PC-9 (cell line): ENCODE measurements at regions not wholly inside any gene's neighbourhood (a gene's known extent, or its start where the extent isn't known, plus 50 kb on each side); places are given as distances from the start of the nearest gene placed in this dataset.

Experiments used
- EZH2 ChIP-seq: fragments of 200-600 bp; sonication (generic); IDR thresholded peaks from 2 replicates; pipeline ENCODE4 v1.8.0; 2017; ENCODE audit warnings: antibody characterized with exemption, low read depth
- TF ChIP-seq, protein P1 (sequence below): fragments of 200-600 bp; sonication (generic); conservative IDR thresholded peaks from 2 replicates; pipeline ENCODE4 v1.6.1; 2017; ENCODE audit warnings: mixed run types, antibody characterized with exemption, mild to moderate bottlenecking, moderate library complexity

DNA sequence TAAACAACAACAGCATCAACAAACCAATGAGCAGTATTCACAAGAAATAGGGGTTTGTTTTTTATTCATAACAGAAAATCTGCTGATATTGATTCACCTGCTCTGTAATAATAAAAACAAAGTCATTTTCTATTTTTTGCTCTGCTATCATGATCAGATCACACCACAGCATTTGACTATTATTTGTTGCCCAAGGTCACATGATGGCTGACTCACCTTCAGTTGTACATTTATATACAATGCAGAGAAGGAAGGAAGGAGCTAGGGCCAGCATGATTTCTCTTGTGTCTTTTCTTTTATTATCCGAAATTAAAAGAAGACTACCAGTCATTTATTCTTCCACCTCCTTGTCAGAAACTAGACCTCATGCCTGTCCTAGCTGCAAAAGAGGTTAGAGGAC is 1427.7 kb upstream of the CELF4 start:
- TF ChIP-seq, protein P1, sequence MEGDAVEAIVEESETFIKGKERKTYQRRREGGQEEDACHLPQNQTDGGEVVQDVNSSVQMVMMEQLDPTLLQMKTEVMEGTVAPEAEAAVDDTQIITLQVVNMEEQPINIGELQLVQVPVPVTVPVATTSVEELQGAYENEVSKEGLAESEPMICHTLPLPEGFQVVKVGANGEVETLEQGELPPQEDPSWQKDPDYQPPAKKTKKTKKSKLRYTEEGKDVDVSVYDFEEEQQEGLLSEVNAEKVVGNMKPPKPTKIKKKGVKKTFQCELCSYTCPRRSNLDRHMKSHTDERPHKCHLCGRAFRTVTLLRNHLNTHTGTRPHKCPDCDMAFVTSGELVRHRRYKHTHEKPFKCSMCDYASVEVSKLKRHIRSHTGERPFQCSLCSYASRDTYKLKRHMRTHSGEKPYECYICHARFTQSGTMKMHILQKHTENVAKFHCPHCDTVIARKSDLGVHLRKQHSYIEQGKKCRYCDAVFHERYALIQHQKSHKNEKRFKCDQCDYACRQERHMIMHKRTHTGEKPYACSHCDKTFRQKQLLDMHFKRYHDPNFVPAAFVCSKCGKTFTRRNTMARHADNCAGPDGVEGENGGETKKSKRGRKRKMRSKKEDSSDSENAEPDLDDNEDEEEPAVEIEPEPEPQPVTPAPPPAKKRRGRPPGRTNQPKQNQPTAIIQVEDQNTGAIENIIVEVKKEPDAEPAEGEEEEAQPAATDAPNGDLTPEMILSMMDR, result no peak
- TF ChIP-seq EZH2, result no peak
